B cell (primary cell): ENCODE measurements at regions not wholly inside any gene's neighbourhood (a gene's known extent, or its start where the extent isn't known, plus 50 kb on each side); places are given as distances from the start of the nearest gene placed in this dataset.

ENCODE experiments used
- EZH2 ChIP-seq: IDR thresholded peaks from 2 replicates; pipeline ENCODE4 v1.6.1; 2012; ENCODE audit warnings: borderline replicate concordance, low read depth, mild to moderate bottlenecking, moderate library complexity, low read length; ENCODE audit not compliant: insufficient read depth, poor library complexity, severe bottlenecking
- TF ChIP-seq, protein P1 (sequence below): fragments of 200-600 bp; IDR thresholded peaks from one replicate; pipeline ENCODE4 v1.8.0; 2022; ENCODE audit warnings: antibody characterized with exemption, mild to moderate bottlenecking

GRCh38 chrX:64782923-64783322, 193.3 kb downstream of the ZC4H2 start:
- TF ChIP-seq, protein P1, sequence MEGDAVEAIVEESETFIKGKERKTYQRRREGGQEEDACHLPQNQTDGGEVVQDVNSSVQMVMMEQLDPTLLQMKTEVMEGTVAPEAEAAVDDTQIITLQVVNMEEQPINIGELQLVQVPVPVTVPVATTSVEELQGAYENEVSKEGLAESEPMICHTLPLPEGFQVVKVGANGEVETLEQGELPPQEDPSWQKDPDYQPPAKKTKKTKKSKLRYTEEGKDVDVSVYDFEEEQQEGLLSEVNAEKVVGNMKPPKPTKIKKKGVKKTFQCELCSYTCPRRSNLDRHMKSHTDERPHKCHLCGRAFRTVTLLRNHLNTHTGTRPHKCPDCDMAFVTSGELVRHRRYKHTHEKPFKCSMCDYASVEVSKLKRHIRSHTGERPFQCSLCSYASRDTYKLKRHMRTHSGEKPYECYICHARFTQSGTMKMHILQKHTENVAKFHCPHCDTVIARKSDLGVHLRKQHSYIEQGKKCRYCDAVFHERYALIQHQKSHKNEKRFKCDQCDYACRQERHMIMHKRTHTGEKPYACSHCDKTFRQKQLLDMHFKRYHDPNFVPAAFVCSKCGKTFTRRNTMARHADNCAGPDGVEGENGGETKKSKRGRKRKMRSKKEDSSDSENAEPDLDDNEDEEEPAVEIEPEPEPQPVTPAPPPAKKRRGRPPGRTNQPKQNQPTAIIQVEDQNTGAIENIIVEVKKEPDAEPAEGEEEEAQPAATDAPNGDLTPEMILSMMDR = no peak
- no peak for TF ChIP-seq EZH2
